ENCODE measurements at regions not wholly inside any gene's neighbourhood (a gene's known extent, or its start where the extent isn't known, plus 50 kb on each side); places are given as distances from the start of the nearest gene placed in this dataset.

- no peak for TF ChIP-seq EZH2phosphoT487 (IDR thresholded peaks at IDR 0.05; ENCODE audit: unreplicated experiment)
- TF ChIP-seq CTCF (conservative IDR thresholded peaks at IDR 0.05; ENCODE audit: low read depth in 2 of 2), result no peak
- TF ChIP-seq JUNB (IDR thresholded peaks at IDR 0.05; ENCODE audit: unreplicated experiment), result no peak
- TF ChIP-seq POLR2AphosphoS5 (IDR thresholded peaks at IDR 0.05; ENCODE audit: low read depth), result no peak
- no peak for TF ChIP-seq EZH2 (IDR thresholded peaks at IDR 0.05; ENCODE audit: low read depth, unreplicated experiment)
- TF ChIP-seq REST (IDR thresholded peaks at IDR 0.05; ENCODE audit: unreplicated experiment), result no peak
- TF ChIP-seq ZNF331 (CRISPR knock-in tag; IDR thresholded peaks at IDR 0.05; ENCODE audit: low read depth), result no peak
- no peak for TF ChIP-seq ETS1 (IDR thresholded peaks at IDR 0.05)
- no peak for TF ChIP-seq CREB1 (CRISPR knock-in tag; IDR thresholded peaks at IDR 0.05; ENCODE audit: low read depth)
Observed at GRCh38 chr9:73223594-73223993, 71.9 kb downstream of the ANXA1 start.
